ENCODE measurements at regions not wholly inside any gene's neighbourhood (a gene's known extent, or its start where the extent isn't known, plus 50 kb on each side); places are given as distances from the start of the nearest gene placed in this dataset.

GRCh38 chr7:48786951-48787350 is 137.4 kb upstream of the CDC14C start:
- ChIA-PET POLR2A (ENCODE audit: partially characterized antibody) (no interaction called here), CTCF (ENCODE audit: partially characterized antibody) (interaction anchor here (1.2 kb wide), 1 partner anchor 53 kb away, joined by 3 read pairs; no protein-coding TSS in a partner anchor)
- Histone ChIP-seq H3K9me3 (ENCODE audit: insufficient read depth in 2 of 2, low read depth in 1 of 2, low read length in 1 of 2) (no peaks in the 10 kb centered on the region), H2AFZ (ENCODE audit: low read length) (no peak overlapping the region), H2AK5ac (ENCODE audit: low read depth, low read length) (no peak overlapping the region), H3K79me1 (ENCODE audit: low read depth, low read length) (no peaks in the 10 kb centered on the region), H3K4me3 (ENCODE audit: extremely low read depth in 1 of 4, insufficient read depth in 2 of 4, low read depth in 3 of 4, low read length in 4 of 4) (no peak overlapping the region), H3K27me3 (replicated peaks in 1 of 4; ENCODE audit: control insufficient read depth in 3 of 4, extremely low read depth in 1 of 4, insufficient read depth in 3 of 4, low read length in 3 of 4) (no peaks in the 10 kb centered on the region), H3K14ac (ENCODE audit: insufficient read length) (no peak overlapping the region), H2BK15ac (ENCODE audit: low read length) (no peak overlapping the region), H2BK12ac (ENCODE audit: low read depth, low read length) (no peak overlapping the region), H2BK20ac (ENCODE audit: low read length) (no peak overlapping the region), H3K4ac (replicated peaks; ENCODE audit: insufficient read length, low read depth, low read length) (no peak overlapping the region), H3K36me3 (ENCODE audit: control insufficient read depth in 2 of 4, insufficient read depth in 4 of 4, low read length in 3 of 4) (no peaks in the 10 kb centered on the region), H4K20me1 (replicated peaks in 1 of 2; ENCODE audit: control insufficient read depth in 1 of 2, insufficient read depth in 2 of 2, low read length in 2 of 2) (no peaks in the 10 kb centered on the region), H3K23me2 (ENCODE audit: low read depth, low read length) (no peaks in the 10 kb centered on the region), H2BK120ac (replicated peaks; ENCODE audit: low read depth, low read length) (no peak overlapping the region), H4K8ac (ENCODE audit: extremely low read depth, insufficient read depth, low read length) (no peak overlapping the region), H3K79me2 (ENCODE audit: control insufficient read depth in 1 of 2, insufficient read depth in 2 of 2, low read length in 2 of 2) (no peaks in the 10 kb centered on the region), H3K23ac (ENCODE audit: insufficient read length) (no peak overlapping the region), H3K4me2 (ENCODE audit: insufficient read depth in 1 of 2, low read depth in 2 of 2, low read length in 2 of 2) (no peak overlapping the region), H3K56ac (replicated peaks; ENCODE audit: insufficient read length, low read depth, low read length) (no peak overlapping the region), H3K4me1 (replicated peaks in 1 of 4; ENCODE audit: control insufficient read depth in 3 of 4, insufficient read depth in 4 of 4, low read length in 3 of 4) (no peaks in the 10 kb centered on the region), H2BK5ac (ENCODE audit: low read depth, low read length) (no peak overlapping the region), H3K9ac (replicated peaks in 1 of 4; ENCODE audit: extremely low read depth in 1 of 4, low read depth in 3 of 4, low read length in 3 of 4) (no peak overlapping the region), H4K5ac (ENCODE audit: insufficient read length, low read depth, low read length) (no peak overlapping the region), H3K18ac (ENCODE audit: extremely low read depth, low read length) (no peak overlapping the region), H3K27ac (ENCODE audit: low read depth, low read length) (no peak overlapping the region), H4K91ac (replicated peaks; ENCODE audit: insufficient read length, low read length) (no peak overlapping the region)
- WGBS, 2 experiments (ENCODE audit: extremely low coverage in 1 of 2, insufficient coverage in 1 of 2, insufficient read length in 1 of 2, insufficient replicate concordance in 2 of 2, low coverage in 1 of 2, low lambda C conversion rate in 2 of 2, missing lambda C conversion rate in 1 of 2): 95% methylated on average over 3 of the region's 3 CpGs; no CpG with 5 or more reads in 1 of the 2 experiments
- DNase-seq (ENCODE audit: low read depth in 1 of 2, low spot score in 2 of 2): no peak
- FAIRE-seq: no peak
- TF ChIP-seq TAF7 (optimal IDR thresholded peaks at IDR 0.05; ENCODE audit: borderline replicate concordance, low read depth, low read length) (no peak), TCF12 (IDR thresholded peaks at IDR 0.05; ENCODE audit: low read depth, low read length) (no peak), ASH2L (IDR thresholded peaks at IDR 0.05; ENCODE audit: low read length) (no peak), SP1 (IDR thresholded peaks at IDR 0.05; ENCODE audit: low read depth, low read length) (no peak), EP300 (IDR thresholded peaks at IDR 0.05; ENCODE audit: borderline replicate concordance in 1 of 2, low read depth in 2 of 2, low read length in 2 of 2) (no peak), CBX5 (IDR thresholded peaks at IDR 0.05; ENCODE audit: low read depth, low read length) (no peak)
